ENCODE measurements at regions not wholly inside any gene's neighbourhood (a gene's known extent, or its start where the extent isn't known, plus 50 kb on each side); places are given as distances from the start of the nearest gene placed in this dataset.

DNA sequence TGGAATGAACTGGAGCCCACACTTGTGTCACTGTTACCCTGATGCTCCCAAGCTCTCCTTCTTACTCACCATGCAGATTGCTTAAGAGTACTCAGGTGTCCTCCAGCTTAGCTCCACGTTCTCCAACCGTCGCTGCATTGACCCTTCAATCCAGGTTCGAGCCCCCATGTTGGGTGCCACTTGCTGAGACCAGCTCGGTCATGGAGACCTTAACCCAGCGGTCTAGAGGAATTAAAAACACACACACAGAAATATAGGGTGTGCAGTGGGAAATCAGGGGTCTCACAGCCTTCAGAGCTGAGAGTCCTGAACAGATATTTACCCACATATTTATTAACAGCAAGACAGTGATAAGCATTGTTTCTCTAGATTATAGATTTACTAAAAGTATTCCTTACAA lies 229.1 kb upstream of the APCDD1 start:
- no peak for DNase-seq (ENCODE audit: low read depth)

DNA sequence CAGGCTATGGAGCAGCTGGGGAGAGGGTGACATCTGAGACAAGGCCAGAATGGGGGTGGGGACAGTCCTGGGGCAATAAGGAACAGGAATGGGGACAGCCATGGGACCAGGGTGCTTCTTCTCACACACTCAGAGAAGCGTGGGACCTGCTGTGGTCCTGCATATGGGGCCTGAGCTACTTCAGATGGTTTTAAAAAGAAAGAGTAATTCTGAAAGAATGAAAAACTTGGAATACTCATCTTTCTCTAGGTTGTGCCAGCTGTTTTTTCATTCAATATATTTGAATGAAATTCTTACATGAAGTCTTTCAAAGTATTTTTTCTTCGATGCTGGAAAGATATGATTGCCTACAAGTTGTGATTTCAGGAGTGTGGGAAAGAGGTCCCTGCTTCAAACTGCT lies 227.5 kb upstream of the APCDD1 start:
- no peak for DNase-seq (ENCODE audit: low read depth)

DNA sequence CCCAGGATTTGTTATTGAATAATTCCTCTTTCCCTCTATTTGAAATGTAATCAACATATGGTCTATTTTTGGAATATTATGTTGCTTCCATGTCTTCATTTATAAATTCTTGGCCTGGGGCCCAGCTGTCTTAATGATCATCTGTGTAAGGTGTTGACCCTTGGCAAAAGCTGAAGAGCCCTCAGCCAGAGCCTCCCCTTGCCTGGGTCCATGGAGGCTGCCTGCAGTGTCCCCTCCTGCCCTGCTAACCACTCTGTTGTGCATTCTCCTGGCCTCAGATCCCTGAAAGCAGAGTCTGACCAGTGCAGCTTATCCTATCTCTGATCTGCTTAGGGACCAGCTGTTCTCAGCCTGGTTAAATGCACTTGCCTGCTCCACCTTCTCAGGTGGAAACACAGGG lies 226.1 kb upstream of the APCDD1 start:
- no peak for DNase-seq (ENCODE audit: low read depth)

DNA sequence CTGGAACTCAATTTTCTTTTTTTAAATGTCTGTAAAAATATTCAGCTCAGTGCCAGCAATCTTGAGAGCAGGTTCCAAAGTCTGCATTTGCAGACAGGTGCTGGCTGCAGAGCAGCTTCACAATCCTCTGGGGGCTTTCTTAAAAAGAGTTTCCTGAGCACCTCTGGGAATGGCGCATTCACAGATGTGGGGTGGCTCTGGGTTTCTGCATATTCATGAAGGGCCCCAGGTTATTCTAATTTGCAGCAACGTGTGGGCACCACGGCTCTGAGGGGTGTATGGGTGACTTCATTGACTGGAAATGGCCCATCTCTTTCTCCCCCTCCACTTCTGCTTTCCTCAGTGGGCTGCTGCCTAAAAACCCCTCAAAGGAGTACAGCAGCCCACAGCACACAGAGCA lies 225.0 kb upstream of the APCDD1 start:
- DNase-seq (ENCODE audit: low read depth): no peak

DNA sequence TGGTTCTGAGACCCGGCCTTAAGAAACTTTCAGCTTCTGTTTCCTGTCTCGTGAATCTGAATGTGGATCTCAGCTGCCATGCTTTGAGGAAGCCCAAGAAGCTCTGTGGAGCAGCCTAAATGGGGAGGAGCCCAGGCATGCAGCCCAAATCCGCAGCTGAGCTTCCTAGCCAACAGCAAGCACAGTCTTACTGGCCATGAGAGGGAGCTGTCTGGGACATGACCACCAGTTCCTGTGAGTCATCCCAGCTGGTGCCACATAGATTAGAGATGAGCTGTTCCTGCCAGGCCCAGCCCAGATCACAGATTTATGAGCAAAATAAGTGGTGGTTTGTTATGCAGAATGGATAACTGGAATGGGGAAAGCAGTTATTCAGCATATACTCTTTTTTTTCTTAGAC lies 224.4 kb upstream of the APCDD1 start:
- peak; percentile 85 for DNase-seq (ENCODE audit: low read depth)

DNA sequence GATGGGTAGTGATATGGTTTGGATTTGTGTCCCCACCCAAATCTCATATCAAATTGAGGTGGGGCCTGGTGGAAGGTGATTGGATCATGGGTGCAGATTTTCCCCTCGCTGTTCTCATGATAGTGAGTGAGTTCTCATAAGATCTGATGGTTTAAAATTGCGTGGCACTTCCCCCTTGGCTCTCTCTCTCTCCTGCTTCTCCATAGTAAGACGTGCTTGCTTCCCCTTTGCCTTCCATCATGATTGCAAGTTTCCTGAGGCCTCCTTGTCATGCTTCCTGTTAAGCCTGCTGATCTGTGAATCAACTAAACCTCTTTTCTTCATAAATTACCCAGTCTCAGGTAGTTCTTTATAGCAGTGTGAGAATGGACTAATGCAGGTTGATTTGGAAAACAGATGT lies 223.2 kb upstream of the APCDD1 start:
- DNase-seq (ENCODE audit: low read depth): no peak

DNA sequence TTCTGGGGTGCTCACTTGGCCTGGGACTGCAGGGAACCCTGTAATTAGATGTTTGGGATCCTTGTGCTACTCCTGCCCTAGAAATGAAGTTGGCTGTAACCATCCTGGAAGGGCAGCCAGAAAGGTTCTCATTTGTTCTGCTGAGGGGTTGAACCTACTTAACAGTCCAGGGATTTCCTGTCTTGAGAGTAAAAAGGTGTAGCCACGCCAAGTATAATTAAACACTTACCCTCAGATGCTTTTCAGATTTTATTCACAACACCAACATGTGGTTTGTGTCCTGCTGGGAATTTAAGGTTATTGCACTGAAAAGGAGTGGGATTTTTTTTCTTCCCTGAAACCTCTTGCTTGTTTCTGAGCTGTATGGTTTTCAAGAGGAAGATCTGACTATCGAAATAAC lies 222.4 kb upstream of the APCDD1 start:
- no peak for DNase-seq (ENCODE audit: low read depth)

DNA sequence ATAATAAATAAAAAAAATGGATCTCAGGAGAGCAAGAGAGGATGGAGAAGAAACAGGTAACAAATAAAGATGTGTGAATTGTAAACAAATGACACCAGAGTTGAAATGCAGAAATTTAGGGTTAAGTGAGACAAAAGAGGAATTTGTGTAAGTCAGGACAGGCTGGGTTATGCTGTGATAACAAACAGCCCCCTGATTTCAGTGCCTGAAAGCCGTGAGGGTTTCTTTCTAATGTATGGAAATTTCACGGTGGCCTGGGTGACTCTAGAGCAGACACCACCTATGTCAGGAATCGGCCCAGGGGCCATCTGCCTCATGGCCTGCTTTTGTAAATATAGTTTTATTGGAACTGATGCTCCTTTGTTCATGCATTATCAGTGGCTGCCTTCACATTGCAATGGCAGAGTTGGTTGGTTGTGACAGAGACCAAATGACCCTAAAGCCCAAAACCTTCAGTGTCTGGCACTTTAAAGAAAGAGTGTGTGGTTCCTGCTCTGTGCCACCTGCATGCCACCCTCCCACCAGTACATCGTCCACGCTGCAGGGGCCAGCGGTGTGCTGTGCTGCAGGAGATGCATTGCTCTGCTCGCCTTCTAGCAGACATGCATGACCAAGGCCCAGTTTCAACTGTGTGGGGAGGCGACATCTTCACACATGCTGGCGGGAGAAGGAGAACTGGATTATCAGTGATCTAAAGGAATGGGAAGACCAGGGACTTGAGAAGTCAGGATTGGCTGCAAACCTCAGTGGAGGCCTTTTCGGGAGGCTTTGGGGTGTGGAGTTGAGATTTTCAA lies 221.2 kb upstream of the APCDD1 start:
- DNase-seq (ENCODE audit: low read depth): no peak

DNA sequence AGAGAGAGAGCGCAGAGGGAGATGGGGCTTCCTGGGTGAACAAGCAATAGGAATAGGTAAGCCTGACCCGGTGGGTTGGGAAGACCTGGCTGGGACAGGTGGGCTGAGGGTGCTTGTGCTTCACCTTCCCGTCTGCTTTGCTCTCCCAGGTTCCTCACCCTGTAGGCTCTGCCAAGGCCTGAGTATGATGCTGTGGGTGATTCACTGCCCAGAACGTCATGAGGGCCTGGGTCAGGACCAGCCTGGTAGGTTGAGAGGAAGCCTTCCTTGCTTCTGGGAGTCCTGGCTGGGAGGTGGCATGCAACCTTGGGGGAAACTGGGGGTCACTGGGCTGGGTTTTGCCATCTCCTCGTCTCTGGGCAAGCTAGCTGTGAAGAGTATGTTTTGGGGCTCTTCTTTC lies 220.2 kb upstream of the APCDD1 start:
- no peak for DNase-seq (ENCODE audit: low read depth)

DNA sequence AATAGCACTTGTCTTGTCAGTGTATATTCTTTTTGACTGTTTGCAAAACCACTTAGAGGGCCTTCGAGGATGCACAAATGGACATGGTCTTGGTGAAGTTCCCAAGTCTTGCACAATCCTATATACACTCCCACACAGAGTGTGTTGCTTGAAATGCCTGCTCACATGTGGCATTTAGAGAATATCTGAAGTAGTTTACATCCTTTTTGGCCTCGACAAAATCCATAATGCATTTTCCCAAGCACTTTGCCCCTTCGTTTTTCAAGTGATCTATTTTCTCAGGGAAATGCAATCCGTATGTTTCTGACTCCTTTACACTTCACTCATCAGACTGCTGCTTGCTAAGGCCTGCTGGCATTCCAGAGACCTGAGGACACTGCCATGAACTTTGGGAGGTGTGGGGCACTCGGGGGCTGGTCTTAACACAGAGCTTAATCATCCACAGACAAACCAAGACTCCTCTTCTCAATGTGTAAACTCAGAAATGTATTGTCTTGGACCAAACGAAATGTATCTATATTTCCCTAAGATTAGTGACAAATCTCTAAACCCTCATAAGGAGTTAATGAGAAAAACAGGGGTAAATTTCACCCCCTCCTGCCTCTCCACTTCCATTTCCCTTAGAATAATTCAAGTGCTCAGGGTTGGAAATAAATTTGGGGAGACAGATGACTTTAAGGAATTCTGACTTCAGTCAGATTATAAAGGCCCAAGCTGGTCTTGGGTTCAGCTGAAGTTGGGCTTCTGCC lies 219.3 kb upstream of the APCDD1 start:
- DNase-seq (ENCODE audit: low read depth): peak; percentile 3

DNA sequence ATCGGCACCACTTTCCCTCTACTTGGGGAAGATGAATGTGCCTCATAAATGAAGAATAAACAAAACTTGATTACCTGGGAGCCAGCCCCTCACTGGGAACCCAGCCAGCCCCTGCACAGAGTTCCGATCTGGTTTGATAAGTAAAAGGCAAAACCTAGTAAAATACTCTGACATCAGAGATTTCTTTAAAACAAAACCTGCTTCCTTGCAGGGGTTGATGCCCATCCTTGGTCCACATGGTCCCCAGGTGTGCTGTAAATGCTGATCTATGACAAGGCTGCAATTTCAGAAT lies 218.8 kb upstream of the APCDD1 start:
- DNase-seq (ENCODE audit: low read depth): no peak

DNA sequence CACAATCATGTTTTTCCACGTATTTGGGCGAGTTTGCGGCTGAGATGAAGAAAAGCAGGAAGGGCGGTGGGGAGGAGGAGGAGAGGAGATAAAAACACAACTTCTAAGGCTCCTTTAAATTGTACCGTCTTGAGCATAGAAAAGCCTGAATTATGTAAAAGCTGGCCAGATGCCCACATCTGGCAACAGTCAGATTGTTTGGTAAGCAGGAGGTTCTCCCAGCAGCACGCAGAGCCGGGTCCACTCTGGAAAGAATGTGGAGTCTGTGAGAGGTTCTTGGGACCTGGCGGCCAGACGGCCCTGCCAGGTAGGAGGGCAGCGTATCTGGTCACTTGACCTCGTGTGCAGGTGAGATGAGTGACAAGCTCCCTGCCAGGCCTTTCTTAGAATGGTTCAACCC lies 215.3 kb upstream of the APCDD1 start:
- DNase-seq (ENCODE audit: low read depth): no peak

DNA sequence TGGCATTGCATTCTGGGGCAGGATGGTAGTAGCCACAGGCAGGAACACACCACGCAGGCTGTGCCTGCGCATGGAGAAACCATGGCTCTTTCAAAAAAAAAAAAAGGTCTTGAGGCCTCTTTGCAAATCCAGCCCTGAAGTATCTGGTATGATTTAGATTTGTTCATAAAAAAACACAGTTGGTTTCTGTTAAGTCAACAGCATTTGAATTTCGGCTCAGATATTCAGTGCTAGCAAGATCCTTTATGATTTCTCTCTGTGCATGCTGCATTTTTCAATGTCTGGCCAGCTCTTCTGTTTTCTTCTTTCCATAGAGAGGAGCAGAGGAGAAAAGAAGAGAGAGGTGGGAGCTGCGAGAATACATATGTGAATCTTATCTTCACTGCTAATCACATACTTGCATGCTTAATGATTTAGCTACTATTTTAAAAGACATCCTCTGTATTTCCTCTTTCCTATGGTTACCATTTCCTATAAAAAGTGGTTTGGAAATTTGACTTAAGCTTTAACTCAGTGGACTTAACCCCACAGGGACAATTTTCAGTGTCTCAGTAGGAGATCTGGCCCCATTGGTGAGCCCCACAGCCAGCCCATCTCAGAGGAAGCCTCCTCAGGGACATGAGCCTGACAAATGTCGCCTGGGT lies 214.3 kb upstream of the APCDD1 start:
- no peak for DNase-seq (ENCODE audit: low read depth)

DNA sequence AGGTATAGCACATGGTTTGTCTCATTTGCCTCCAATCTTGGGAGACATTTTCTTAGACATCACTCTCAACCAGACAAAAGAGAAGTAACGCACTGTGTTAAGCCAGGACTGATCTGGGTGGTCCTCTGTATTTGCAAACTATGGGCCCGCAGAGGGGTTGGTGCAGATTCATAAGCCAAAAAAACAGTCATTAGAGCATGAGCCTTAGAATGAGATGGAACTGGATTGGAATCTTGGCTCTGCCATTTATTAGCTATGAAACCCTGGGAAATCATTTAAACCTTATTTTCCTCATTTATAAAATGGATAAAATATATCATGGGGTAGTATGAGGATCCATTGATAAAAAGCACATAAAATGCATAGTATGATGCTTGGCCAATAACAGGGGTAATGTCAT lies 213.5 kb upstream of the APCDD1 start:
- no peak for DNase-seq (ENCODE audit: low read depth)

DNA sequence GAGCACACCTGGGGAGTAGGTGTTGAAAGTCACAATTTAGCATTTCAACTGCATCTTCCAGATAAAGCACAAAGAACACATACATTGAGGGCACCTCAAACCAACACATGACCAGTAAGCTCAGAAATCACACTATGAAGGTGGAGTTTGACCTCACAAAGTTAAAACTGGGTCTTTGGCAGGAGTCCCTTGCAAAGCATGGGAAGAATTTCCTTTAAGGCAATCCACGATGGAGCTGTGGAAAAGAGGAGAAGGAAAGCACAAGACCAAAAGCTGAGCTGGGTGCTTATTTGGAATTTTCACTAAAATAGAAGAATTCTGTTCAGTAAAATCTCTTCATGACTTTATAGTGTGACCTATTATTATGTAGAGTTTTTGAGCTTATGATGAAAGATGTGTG lies 212.9 kb upstream of the APCDD1 start:
- DNase-seq (ENCODE audit: low read depth): no peak

DNA sequence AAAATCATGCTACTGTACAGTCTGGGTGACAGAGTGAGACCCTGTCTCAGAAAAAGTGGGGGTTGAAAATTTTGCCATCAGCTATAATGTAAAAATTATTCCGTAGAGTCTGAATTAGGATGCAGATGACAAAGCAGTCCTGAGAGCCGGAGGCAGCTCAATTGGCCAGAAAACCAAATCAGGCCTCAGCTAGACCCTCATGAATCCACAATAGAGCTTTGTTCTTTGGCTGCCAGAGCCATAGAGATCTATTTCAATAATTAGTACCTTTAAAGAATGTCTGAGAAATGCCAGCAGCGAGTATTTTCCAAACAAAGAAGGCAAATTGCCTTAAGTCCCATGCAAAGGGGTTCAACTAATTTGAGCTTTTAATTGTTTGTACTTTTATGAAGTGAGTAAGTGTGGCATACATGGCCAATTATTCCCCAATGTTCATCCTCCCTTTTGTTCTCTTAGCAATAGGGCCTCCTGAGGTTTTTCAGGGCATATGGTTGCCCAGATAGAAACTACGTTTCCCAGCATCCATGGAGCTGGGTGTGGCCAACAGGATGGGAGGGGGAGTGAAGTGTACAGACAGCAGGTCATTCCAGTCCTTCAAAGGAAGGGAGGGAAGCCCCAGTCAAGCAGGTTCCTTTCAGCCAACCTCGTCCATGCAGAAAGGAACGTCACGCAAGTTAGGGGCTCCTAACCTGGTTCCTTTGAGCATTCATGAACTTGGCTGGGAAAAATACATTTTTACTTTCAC lies 211.3 kb upstream of the APCDD1 start:
- no peak for DNase-seq (ENCODE audit: low read depth)

DNA sequence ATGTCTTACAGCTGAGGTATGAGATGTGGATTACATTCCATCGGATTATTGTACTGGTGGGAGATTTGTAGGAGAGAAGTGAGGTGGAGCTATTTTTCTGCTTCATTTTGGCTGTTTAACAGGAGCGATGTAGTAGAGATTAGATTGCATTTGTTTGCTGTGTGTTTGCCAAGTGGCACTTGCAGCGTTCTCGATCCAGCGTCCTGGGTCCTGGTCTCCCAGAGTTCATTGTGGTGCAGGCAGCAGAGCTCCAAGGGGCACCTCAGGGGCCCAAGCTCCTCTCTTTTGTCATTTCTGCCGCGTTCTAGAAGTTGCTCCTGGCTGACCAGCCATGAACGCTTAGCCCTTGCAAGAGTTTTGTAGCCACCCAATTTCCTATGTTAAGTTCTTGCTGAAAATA lies 210.1 kb upstream of the APCDD1 start:
- no peak for DNase-seq (ENCODE audit: low read depth)

DNA sequence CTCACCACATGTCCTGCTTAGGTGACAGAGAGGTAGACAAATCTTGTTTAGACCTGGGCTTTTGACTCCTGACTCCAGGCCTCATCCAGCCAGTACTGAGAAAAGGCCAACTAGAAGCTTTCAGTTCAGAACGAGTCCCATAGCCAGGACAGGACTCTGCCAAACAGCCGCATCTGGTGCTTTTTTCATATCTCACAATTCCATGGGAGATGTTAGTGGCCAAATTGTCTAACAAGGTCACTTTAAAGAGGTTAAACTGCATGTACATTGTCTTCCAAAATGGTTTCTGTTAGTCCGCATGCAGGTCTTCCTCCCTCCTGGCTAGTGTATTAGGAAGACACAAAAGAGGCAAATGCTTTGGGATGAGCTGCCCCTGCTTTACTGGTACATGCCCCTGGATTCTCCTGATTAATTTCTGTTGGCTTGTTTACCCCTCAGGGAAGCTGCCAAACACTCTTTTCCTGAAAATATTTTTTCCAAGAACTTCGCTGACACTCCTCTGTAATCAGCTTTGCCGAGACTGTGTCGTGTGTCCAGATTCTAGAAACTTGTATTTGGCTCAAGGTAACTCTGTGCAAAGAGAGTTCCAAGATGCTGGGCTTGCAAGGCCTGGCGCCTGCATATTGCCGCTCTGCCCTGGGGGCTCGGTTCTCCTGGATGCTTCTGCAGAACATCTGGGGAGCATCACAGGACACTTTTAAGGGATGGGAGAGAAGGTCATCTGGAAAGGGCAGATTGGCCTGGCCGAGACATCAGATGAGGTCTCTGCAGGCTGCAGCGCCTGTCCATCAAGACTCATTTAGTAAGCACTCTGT lies 209.2 kb upstream of the APCDD1 start:
- DNase-seq (ENCODE audit: low read depth): no peak

DNA sequence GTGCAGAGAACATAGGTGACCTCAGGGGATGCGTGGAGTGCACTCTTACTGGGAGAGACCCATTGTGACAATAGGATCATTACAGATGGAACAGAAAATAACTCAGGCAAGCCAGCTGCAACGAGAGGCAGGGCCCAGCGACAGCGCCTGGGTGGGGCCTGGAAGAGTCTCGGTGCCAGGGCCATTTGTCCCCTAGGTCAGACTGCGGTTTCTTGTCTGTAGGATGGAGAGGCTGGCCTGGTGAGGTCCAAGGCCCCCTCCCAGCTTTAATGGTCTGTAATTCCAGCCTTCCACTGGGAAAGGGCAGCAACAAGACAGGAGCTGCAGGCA lies 208.6 kb upstream of the APCDD1 start:
- no peak for DNase-seq (ENCODE audit: low read depth)

DNA sequence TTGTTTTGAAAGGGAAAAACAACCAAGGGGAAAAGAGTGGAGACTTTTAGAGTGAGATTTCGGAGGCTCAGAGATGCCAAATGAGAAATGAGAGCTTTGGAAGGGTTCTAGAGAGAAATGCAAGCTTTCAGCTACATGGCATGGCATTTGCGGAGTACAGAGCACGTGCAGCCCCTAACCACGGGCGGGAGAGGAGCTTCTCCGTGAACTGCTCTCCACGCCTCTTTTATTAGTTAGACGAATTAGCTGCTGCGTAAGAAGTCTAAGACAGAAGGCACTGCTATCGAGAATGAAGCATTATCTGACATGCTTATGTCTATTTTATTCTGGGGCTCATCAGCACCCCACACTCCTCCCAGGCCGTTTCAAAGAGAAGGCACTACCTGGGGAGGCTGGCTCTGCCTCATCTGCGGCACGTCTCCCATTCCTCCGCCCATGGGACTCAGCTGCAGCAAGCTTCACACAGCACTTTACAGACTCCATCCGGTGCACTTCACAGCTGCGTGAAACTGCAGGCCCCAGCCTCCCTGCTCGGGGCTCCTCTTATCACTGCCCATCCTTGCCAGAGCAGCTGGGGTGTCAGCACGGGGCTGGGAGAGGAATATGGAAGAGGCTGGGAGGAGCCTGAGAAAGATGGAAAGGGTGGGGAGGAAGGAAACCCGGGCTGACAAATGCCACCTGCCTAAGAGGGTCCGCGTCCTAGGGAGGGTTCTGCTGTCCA lies 207.3 kb upstream of the APCDD1 start:
- no peak for DNase-seq (ENCODE audit: low read depth)

DNA sequence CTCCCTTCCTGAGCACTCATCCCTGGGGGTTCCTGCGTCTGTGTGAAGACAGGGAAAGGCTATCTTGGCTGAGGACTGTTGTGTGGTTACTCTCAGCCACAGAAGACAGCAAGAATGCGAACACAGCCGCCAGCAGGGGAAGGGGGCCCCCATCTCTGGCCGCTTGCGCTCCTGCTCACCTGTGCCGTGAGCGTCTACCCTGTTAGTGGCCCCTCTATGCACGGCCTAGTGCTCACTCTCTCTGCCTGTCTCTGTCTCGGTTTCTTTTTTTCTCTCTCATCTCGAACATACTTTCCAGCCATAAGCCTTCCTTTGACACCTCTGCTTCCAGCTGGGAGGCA lies 206.7 kb upstream of the APCDD1 start:
- no peak for DNase-seq (ENCODE audit: low read depth)

DNA sequence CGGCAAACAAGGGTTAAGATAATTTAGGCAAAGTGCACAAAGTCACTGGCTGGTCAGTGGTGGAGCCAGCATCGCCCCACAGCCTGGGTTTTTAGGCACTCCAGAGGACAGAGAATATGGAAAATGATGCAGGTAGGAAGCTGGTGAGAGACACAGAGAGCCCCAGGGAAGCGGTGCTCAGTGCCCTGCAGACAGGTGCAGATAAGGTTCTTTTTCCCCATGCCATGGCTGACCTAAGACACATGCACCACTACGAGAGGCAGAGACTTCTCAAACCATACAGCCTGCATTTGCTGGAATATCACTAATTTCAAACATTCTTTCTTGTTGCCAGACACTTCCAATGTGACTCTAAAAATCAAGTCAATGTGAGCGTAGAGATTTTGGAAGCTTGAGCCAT lies 205.7 kb upstream of the APCDD1 start:
- DNase-seq (ENCODE audit: low read depth): no peak

Data from ELR (cell line).